Nephron progenitor cell (in vitro differentiated cells): ENCODE measurements at regions not wholly inside any gene's neighbourhood (a gene's known extent, or its start where the extent isn't known, plus 50 kb on each side); places are given as distances from the start of the nearest gene placed in this dataset.

ENCODE experiments used
- DNase-seq: peaks from one replicate; pipeline ENCODE4 v3.0.0; 2021
- H3K27ac Mint-ChIP-seq: 2 replicates; pipeline ENCODE4 v1.8.0; 2021; ENCODE audit warnings: mild to moderate bottlenecking, moderate library complexity, mixed read lengths
- H3K27me3 Mint-ChIP-seq: 2 replicates; pipeline ENCODE4 v1.8.0; 2021; ENCODE audit warnings: mild to moderate bottlenecking, low read depth, mixed read lengths; ENCODE audit not compliant: poor library complexity
- H3K36me3 Mint-ChIP-seq: 2 replicates; pipeline ENCODE4 v1.8.0; 2021; ENCODE audit warnings: low read depth, mixed read lengths
- H3K4me1 Mint-ChIP-seq: 2 replicates; pipeline ENCODE4 v1.8.0; 2021; ENCODE audit warnings: mixed read lengths
- H3K4me3 Mint-ChIP-seq: 2 replicates; pipeline ENCODE4 v1.8.0; 2021; ENCODE audit warnings: mild to moderate bottlenecking, moderate library complexity, mixed read lengths
- H3K9me3 Mint-ChIP-seq: 2 replicates; pipeline ENCODE4 v1.8.0; 2021; ENCODE audit warnings: mild to moderate bottlenecking, moderate library complexity, mixed read lengths
- CTCF ChIP-seq: fragments of 200-600 bp; sonication (generic); IDR thresholded peaks from 2 replicates; pipeline ENCODE4 v1.5.0; 2021; ENCODE audit warnings: antibody characterized with exemption

DNA sequence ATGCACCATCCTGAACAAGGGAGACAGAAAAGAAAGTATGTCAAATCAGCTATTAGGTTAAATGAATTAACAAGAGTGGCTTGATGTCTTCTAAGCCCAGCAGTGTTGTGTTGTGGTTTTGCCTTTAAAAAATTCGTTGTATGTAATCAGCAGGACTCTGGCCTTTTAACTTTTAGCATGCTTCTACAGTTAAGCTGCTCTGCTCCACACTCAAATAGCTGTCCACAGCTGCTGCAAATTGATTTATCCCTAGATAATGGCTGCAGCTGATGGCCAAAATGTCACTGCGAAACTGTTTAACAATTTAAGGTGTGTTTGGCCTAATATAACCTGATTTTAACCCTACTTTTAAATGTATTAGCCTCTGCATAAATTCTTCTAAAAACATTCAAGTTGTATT, 85.8 kb downstream of the CXXC4 start:
- Mint-ChIP-seq H3K4me1 (peaks cover 49% of the 10 kb centered on the region), H3K27ac (no peak overlapping the region), H3K36me3 (no peaks in the 10 kb centered on the region), H3K27me3 (no peaks in the 10 kb centered on the region), H3K9me3 (no peaks in the 10 kb centered on the region), H3K4me3 (no peak overlapping the region)
- no peak for DNase-seq
- TF ChIP-seq CTCF, result no peak

DNA sequence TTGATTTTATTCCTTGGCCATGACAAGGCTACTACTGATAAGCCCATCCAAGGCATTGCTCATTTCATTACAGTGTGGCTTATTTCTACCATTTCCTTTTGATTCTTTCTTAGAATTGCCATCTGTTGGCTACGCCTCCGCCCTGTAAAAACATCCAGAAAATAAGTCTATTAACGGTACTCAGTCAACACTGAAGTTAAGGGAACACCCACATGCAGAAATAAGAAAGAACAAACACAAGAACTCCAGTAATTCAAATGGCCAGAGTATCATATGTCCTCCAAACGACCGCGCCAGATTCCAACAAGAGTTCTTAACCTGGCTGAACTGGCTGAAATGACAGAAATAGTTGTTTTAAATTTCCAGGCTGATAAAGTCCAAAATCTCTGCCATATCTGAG, 90.3 kb downstream of the CXXC4 start:
- Mint-ChIP-seq H3K4me1 (peaks cover 30% of the 10 kb centered on the region), H3K27ac (peak overlapping the region; percentile 94), H3K9me3 (peaks cover 21% of the 10 kb centered on the region), H3K36me3 (peaks cover 8% of the 10 kb centered on the region), H3K27me3 (no peaks in the 10 kb centered on the region), H3K4me3 (no peak overlapping the region)
- DNase-seq, result no peak
- TF ChIP-seq CTCF, result no peak

DNA sequence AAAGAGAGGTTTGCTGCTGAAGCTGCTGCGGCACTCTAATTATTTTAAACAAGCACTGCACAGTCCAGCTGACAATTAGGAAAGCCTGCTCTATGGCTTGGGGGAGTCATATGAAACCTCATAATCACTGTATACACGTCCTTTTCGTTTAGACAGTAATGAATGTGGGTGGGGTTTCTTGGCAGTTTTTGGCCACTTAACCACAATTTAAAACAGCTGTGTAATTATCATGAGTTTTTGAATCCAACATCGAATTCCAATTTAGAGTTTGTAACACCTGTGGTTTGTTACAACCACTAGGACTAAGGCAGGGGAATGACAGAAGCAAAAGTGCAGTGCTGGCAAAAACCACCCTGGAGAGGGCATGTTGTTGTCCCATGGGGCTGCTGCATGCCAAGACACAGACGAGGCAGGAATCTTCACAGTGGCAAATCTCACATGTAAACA, 99.5 kb downstream of the CXXC4 start:
- no peaks in the 10 kb centered on the region for H3K9me3 Mint-ChIP-seq
- H3K27ac Mint-ChIP-seq, result peak overlapping the region; percentile 50
- H3K27me3 Mint-ChIP-seq, result no peaks in the 10 kb centered on the region
- H3K36me3 Mint-ChIP-seq, result no peaks in the 10 kb centered on the region
- no peak overlapping the region for H3K4me3 Mint-ChIP-seq
- TF ChIP-seq CTCF, result no peak
- H3K4me1 Mint-ChIP-seq, result peaks cover 31% of the 10 kb centered on the region
- no peak for DNase-seq

DNA sequence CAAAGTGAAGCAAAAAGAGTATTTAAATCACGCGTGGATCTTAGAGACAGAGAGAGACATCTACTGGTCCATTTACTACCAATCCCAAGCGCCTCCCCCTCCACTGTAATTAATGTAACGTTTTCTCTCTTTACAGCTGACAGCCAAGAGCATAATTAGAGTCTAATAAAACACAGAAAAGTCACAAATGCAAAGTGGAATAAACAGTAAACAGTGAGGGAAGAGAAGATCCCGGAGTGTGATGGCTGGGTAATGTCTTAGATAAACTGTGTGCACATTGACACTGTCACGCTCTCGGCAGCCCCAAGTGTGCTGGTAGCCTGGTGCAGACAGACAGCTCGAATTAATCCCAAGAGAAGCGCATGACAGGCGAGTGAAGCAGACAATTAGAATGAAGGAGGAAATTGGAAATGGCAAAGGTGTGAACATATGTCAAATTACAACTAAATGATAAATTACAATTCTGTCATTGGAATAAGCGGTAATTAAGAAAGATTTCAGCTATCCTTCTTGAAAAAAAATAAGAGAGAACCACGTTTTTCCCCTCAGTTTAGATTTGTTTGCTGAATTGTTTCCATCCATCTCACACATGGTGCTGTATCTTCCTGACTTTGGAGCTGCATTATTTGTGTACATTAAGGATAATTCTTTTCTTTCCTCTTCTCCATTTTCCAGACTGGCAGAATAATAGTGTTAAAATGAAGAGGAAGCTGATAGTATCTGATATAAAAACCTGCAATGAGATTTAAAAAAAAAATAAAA, 100.1 kb downstream of the CXXC4 start:
- Mint-ChIP-seq H3K36me3 (no peaks in the 10 kb centered on the region), H3K27ac (peak overlapping the region; percentile 9), H3K4me3 (peak overlapping the region; percentile 47), H3K27me3 (no peaks in the 10 kb centered on the region), H3K4me1 (peaks cover 31% of the 10 kb centered on the region), H3K9me3 (no peaks in the 10 kb centered on the region)
- peak; percentile 18 for DNase-seq
- no peak for TF ChIP-seq CTCF

DNA sequence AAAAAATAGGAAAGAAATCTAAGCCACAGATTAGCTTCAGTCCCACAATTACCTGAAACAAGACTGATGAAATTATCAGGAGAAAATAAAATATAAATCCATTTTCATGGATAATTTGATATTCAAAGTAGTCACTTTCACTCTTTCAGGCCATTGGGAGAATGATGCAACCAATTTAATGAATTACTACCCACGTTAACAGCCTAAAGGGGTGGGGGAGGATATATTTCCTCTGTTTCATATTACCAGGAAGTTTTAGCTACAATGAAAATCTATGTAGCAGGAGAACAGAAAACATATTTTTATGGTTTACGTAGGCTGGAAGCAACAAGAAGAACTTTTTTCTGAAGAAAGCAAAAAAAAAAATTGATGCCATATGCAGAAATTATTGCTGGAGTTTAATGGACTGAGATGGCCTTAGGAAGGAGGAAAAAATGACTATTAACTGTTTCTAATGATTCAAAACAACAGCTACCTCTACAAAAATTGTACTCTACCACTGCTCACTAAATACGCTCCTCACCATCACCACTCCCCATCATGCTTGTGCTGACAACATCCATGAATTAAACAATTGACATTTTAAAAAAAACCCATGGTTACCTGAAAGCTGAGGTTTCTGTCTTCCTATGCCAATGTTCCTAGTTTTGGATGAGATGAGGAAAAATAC, 100.9 kb downstream of the CXXC4 start:
- H3K36me3 Mint-ChIP-seq, result no peaks in the 10 kb centered on the region
- no peak for DNase-seq
- TF ChIP-seq CTCF, result no peak
- no peak overlapping the region for H3K27ac Mint-ChIP-seq
- no peaks in the 10 kb centered on the region for H3K27me3 Mint-ChIP-seq
- H3K4me1 Mint-ChIP-seq, result peaks cover 31% of the 10 kb centered on the region
- peak overlapping the region; percentile 47 for H3K4me3 Mint-ChIP-seq
- H3K9me3 Mint-ChIP-seq, result no peaks in the 10 kb centered on the region
